HEK293T (cell line): ENCODE measurements at regions not wholly inside any gene's neighbourhood (a gene's known extent, or its start where the extent isn't known, plus 50 kb on each side); places are given as distances from the start of the nearest gene placed in this dataset.

Experiments used
- ARNT ChIP-seq: fragments of 450-650 bp; IDR thresholded peaks from 2 replicates; pipeline ENCODE4 v1.6.1; 2017; ENCODE audit warnings: mild to moderate bottlenecking
- BHLHE40 ChIP-seq: fragments of 450-650 bp; IDR thresholded peaks from 2 replicates; pipeline ENCODE4 v1.6.1; 2016; ENCODE audit warnings: mild to moderate bottlenecking, moderate library complexity, borderline replicate concordance
- CTBP1 ChIP-seq: fragments of 450-650 bp; IDR thresholded peaks from 2 replicates; pipeline ENCODE4 v1.6.1; 2016; ENCODE audit warnings: borderline replicate concordance
- FOXA1 ChIP-seq: fragments of 450-650 bp; IDR thresholded peaks from 2 replicates; pipeline ENCODE4 v1.6.1; 2016; ENCODE audit warnings: mild to moderate bottlenecking
- FOXM1 ChIP-seq: fragments of 450-650 bp; IDR thresholded peaks from 2 replicates; pipeline ENCODE4 v1.6.1; 2017; ENCODE audit warnings: mild to moderate bottlenecking, borderline replicate concordance
- HDGF ChIP-seq: fragments of 450-650 bp; IDR thresholded peaks from 2 replicates; pipeline ENCODE4 v1.6.1; 2017; ENCODE audit warnings: antibody characterized with exemption, borderline replicate concordance
- LEF1 ChIP-seq: fragments of 450-650 bp; IDR thresholded peaks from 2 replicates; pipeline ENCODE4 v1.6.1; 2017; ENCODE audit warnings: mild to moderate bottlenecking, borderline replicate concordance
- NFRKB ChIP-seq: fragments of 450-650 bp; IDR thresholded peaks from 2 replicates; pipeline ENCODE4 v1.6.1; 2016; ENCODE audit warnings: mild to moderate bottlenecking, moderate library complexity
- SUZ12 ChIP-seq: fragments of 450-650 bp; IDR thresholded peaks from 2 replicates; pipeline ENCODE4 v1.6.1; 2016; ENCODE audit warnings: mild to moderate bottlenecking
- ZNF384 ChIP-seq: fragments of 450-650 bp; IDR thresholded peaks from 2 replicates; pipeline ENCODE4 v1.6.1; 2016

- no peak for TF ChIP-seq SUZ12
- no peak for TF ChIP-seq ZNF384
- TF ChIP-seq BHLHE40 = no peak
- no peak for TF ChIP-seq FOXA1
- TF ChIP-seq CTBP1 = no peak
- TF ChIP-seq FOXM1 = no peak
- TF ChIP-seq LEF1 = no peak
- TF ChIP-seq NFRKB = no peak
- TF ChIP-seq HDGF = no peak
- no peak for TF ChIP-seq ARNT
Observed at GRCh38 chr9:107650995-107651394, 161.4 kb upstream of the KLF4 start.
